GM12864 (cell line): ENCODE measurements at regions not wholly inside any gene's neighbourhood (a gene's known extent, or its start where the extent isn't known, plus 50 kb on each side); places are given as distances from the start of the nearest gene placed in this dataset.

Experiments
- DNase-seq: peaks from one replicate; pipeline ENCODE4 v3.0.0-alpha.2; 2011; ENCODE audit warnings: low read depth
- H3K4me3 ChIP-seq: 2 replicates; pipeline ENCODE4 v1.5.1; 2011; ENCODE audit warnings: mild to moderate bottlenecking, low read depth, low read length, control low read depth
- TF ChIP-seq, protein P1 (sequence below): IDR thresholded peaks from 2 replicates; pipeline ENCODE4 v1.5.1; 2011; ENCODE audit warnings: low read depth, mild to moderate bottlenecking, moderate library complexity, low read length, control low read depth, inconsistent platforms; ENCODE audit errors: missing control alignments

DNA sequence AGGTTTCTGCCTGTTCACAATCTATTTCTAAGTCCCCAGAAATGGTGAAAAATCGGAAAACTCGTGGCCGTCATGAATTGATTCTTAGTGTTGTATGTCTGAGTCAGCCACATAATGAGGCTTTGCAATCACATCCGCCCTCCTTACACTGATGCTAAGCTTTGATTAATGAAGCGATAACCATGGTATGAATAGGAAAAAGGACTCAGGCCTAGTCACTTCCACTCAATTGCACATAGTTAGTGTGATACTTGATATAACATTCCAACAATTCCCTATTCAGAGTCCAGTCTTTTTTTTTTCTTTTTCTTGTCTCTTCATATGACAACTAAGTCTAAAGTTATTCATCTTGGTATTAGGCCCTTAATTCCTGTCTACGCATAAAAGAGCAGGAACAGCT is 1231.0 kb downstream of the VRK1 start:
- DNase-seq, result no peak
- TF ChIP-seq, protein P1, sequence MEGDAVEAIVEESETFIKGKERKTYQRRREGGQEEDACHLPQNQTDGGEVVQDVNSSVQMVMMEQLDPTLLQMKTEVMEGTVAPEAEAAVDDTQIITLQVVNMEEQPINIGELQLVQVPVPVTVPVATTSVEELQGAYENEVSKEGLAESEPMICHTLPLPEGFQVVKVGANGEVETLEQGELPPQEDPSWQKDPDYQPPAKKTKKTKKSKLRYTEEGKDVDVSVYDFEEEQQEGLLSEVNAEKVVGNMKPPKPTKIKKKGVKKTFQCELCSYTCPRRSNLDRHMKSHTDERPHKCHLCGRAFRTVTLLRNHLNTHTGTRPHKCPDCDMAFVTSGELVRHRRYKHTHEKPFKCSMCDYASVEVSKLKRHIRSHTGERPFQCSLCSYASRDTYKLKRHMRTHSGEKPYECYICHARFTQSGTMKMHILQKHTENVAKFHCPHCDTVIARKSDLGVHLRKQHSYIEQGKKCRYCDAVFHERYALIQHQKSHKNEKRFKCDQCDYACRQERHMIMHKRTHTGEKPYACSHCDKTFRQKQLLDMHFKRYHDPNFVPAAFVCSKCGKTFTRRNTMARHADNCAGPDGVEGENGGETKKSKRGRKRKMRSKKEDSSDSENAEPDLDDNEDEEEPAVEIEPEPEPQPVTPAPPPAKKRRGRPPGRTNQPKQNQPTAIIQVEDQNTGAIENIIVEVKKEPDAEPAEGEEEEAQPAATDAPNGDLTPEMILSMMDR, result no peak
- H3K4me3 ChIP-seq, result no peak overlapping the region

DNA sequence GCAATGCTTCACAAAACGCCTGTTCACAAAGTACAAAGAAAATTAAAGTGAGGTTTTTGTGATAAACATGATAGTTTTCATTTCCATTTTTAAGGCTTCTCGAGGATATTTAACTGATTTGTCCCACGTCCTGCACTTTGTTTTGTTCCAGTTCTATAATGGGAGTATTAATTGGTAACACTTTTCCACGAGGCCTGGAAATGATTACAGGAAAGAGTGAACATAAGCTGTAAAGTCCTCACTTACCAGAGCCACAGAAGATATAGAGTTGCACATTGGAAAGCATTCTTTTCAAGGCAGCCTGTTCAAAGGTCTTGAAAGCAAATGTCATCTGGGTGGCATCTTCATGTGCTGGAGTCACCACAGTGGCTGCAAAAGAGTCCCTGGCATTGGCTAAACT is 1236.6 kb downstream of the BCL11B start:
- no peak overlapping the region for H3K4me3 ChIP-seq
- TF ChIP-seq, protein P1, result no peak
- DNase-seq, result no peak

DNA sequence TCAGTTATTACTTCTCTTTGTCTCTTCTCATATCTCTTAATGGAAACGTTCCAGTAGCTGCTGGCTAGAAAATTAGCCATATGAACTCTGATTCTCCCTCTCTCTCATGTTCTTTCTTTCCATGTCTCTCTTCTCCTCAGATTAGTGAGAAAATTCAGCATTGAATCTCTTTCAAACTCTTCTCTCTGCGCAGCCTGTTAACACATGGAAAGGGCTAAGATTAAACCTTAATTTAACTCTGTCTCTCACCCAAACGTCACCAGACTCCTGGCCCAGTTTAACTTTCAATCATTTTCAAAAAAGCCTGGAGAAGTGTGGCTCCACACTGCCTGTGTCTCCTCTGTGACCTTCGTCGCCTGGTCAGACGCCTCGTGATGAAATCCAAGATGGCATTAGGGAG is 1234.2 kb downstream of the BCL11B start:
- H3K4me3 ChIP-seq, result no peak overlapping the region
- DNase-seq, result no peak
- TF ChIP-seq, protein P1, result no peak

DNA sequence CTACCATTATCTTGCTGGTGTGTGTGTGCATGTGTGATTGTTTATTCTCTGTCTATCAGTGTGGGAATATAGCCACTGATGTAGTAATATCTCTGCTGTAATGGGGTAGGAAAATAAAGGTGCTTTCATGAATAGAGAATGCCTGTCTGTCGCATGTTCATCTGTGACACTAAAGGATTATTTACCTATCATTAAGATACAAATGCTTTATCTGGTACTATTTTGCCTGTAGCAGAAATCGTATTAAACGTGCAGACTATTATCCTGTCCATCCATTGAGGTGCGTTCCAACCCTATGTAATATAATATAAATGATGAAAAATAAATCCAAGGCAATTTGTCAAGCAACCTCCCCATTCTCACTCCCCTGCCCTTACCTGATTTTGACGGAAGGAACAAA is 1215.1 kb downstream of the BCL11B start:
- DNase-seq, result no peak
- H3K4me3 ChIP-seq, result no peak overlapping the region
- TF ChIP-seq, protein P1, result no peak

DNA sequence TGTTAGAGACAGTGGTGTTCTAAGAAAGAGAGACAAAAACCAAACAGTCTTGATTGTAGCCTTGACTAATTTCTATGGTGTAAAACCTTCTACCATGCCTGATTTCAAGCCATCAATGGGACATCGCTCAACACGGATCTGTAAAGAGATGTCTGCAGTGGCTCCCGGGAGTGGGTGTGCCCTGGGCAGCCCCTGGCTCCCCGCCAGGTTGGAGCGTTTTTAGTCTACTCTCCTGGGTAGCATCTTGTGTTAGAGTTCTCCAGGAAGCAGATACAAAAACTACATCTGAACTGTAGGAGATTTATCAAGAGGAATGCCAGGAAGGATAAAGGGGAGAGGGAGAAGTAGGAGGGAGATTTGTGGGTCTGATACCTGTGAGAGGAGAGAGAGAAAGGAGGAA is 1212.9 kb downstream of the BCL11B start:
- DNase-seq, result no peak
- TF ChIP-seq, protein P1, result no peak
- no peak overlapping the region for H3K4me3 ChIP-seq

DNA sequence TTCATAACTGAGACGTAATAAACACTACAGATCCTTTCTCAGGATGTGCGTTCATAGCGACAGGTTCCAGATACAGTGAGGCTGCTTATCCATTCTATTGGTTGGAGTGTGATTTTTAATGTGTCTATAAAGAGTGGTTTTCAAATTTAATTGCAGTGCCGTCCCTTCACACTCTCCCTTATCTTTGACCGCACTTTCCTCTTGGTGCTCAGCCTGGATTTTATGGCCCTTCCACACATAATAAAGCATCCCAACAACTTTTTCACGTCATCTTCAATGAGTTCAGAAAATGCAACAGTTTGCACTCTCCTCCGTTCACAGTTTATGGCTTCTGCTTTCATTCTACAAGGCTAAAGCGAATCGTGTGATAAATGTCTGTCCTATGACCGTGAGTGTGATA is 1209.9 kb downstream of the BCL11B start:
- TF ChIP-seq, protein P1, result no peak
- no peak overlapping the region for H3K4me3 ChIP-seq
- no peak for DNase-seq

DNA sequence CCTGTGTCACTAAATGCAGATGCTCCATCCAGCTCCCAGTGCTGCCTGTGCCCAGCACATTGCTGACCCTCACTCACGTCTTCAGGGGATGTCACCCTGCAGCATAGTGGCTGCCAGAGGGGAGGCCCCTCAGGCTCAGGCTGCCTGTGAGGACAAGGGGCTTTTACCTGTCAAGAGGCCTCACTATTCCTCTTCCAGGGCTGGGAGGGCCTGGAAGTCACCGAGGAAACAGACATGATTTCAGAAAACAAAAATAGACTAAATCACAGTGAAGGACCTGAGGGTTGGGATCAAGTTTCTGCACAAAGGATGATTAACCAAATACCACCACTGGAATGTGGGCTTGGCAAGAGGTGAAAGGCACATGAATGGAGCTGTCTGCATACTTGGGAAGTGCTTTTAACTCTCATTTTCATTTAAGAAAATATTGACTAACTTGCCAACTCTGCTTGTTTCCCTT is 1202.3 kb downstream of the BCL11B start:
- DNase-seq, result no peak
- no peak overlapping the region for H3K4me3 ChIP-seq
- TF ChIP-seq, protein P1, result no peak
